Neural cell (in vitro differentiated cells): ENCODE measurements at regions not wholly inside any gene's neighbourhood (a gene's known extent, or its start where the extent isn't known, plus 50 kb on each side); places are given as distances from the start of the nearest gene placed in this dataset.

ENCODE experiments used
- H2AFZ ChIP-seq: fragments of 200-600, 300-800 bp; sonication (generic), shearing (Covaris generic); 2 replicates; pipeline ENCODE4 v1.6.0; 2014; ENCODE audit warnings: low read depth, mild to moderate bottlenecking, antibody characterized with exemption, low read length, moderate library complexity
- H3F3A ChIP-seq: fragments of 200-600 bp; shearing (Covaris generic); 2 replicates; pipeline ENCODE4 v1.6.1; 2016; ENCODE audit warnings: mild to moderate bottlenecking, moderate library complexity, mixed read lengths, antibody characterized with exemption, low read length; ENCODE audit not compliant: insufficient read depth, poor library complexity, severe bottlenecking
- H3K27ac ChIP-seq: fragments of 200-600, 300-800 bp; sonication (generic), shearing (Covaris generic); 2 replicates; pipeline ENCODE4 v1.5.1; 2014; ENCODE audit warnings: mild to moderate bottlenecking, low read length, moderate library complexity
- H3K27me3 ChIP-seq: fragments of 300-800, 200-600 bp; sonication (generic), shearing (Covaris generic); 2 replicates; pipeline ENCODE4 v1.6.0; 2014; ENCODE audit warnings: mild to moderate bottlenecking, low read depth, low read length, moderate library complexity; ENCODE audit not compliant: insufficient read depth
- H3K36me3 ChIP-seq: fragments of 300-800, 200-600 bp; sonication (generic), shearing (Covaris generic); 2 replicates; pipeline ENCODE4 v1.5.1; 2014; ENCODE audit warnings: mild to moderate bottlenecking, antibody characterized with exemption, low read length, moderate library complexity; ENCODE audit not compliant: insufficient read depth
- H3K4me2 ChIP-seq: fragments of 300-800, 200-600 bp; sonication (generic), shearing (Covaris generic); 2 replicates; pipeline ENCODE4 v1.6.0; 2014; ENCODE audit warnings: mild to moderate bottlenecking, low read length
- H3K4me3 ChIP-seq: fragments of 300-800, 200-600 bp; sonication (generic), shearing (Covaris generic); 2 replicates; pipeline ENCODE4 v1.5.1; 2014; ENCODE audit warnings: mild to moderate bottlenecking, low read length, moderate library complexity
- H3K79me2 ChIP-seq: fragments of 200-600 bp; shearing (Covaris generic); replicated peaks from 2 replicates; pipeline ENCODE4 v1.6.0; 2014; ENCODE audit warnings: mild to moderate bottlenecking, low read length, moderate library complexity; ENCODE audit not compliant: insufficient read depth
- H3K9ac ChIP-seq: fragments of 300-800, 200-600 bp; sonication (generic), shearing (Covaris generic); 2 replicates; pipeline ENCODE4 v1.6.1; 2016; ENCODE audit warnings: mild to moderate bottlenecking, low read length, mixed read lengths
- H3K9me2 ChIP-seq: fragments of 200-600 bp; shearing (Covaris generic); 2 replicates; pipeline ENCODE4 v1.6.1; 2016; ENCODE audit warnings: mild to moderate bottlenecking, low read length, mixed read lengths; ENCODE audit not compliant: insufficient read depth
- H3K9me3 ChIP-seq: fragments of 200-600, 300-800 bp; sonication (generic), shearing (Covaris generic); 2 replicates; pipeline ENCODE4 v1.6.1; 2016; ENCODE audit warnings: mild to moderate bottlenecking, mixed run types, low read length, moderate library complexity, mixed read lengths
- H4K20me1 ChIP-seq: fragments of 200-600 bp; shearing (Covaris generic); 2 replicates; pipeline ENCODE4 v1.6.1; 2016; ENCODE audit warnings: mild to moderate bottlenecking, mixed run types; ENCODE audit not compliant: insufficient read depth
- EP300 ChIP-seq: fragments of 450-650 bp; conservative IDR thresholded peaks from 2 replicates; pipeline ENCODE4 v1.6.1; 2014; ENCODE audit warnings: antibody characterized with exemption, mild to moderate bottlenecking, moderate library complexity; ENCODE audit not compliant: poor library complexity, severe bottlenecking
- EZH2 ChIP-seq: fragments of 200-600, 300-800 bp; shearing (Covaris generic), sonication (generic); IDR thresholded peaks from 2 replicates; pipeline ENCODE4 v1.6.1; 2014; ENCODE audit warnings: antibody characterized with exemption, low read length, borderline replicate concordance, mild to moderate bottlenecking; ENCODE audit not compliant: insufficient read depth, poor library complexity, severe bottlenecking
- MXI1 ChIP-seq: fragments of 450-650 bp; conservative IDR thresholded peaks from 2 replicates; pipeline ENCODE4 v1.6.1; 2014; ENCODE audit warnings: antibody characterized with exemption, mild to moderate bottlenecking; ENCODE audit not compliant: poor library complexity, severe bottlenecking
- POLR2AphosphoS5 ChIP-seq: IDR thresholded peaks from 2 replicates; pipeline ENCODE4 v1.6.1; 2012
- RAD21 ChIP-seq: fragments of 450-650 bp; conservative IDR thresholded peaks from 2 replicates; pipeline ENCODE4 v1.6.1; 2014; ENCODE audit warnings: antibody characterized with exemption, mild to moderate bottlenecking, moderate library complexity
- SMC3 ChIP-seq: fragments of 450-650 bp; conservative IDR thresholded peaks from 2 replicates; pipeline ENCODE4 v1.6.1; 2014; ENCODE audit warnings: antibody characterized with exemption, mild to moderate bottlenecking, moderate library complexity; ENCODE audit not compliant: poor library complexity
- TAF1 ChIP-seq: IDR thresholded peaks from 2 replicates; pipeline ENCODE4 v1.6.1; 2012; ENCODE audit warnings: low read depth
- TF ChIP-seq, protein P1 (sequence below): IDR thresholded peaks from 2 replicates; pipeline ENCODE4 v1.6.1; 2012; ENCODE audit warnings: borderline replicate concordance
- TF ChIP-seq, protein P2 (sequence below): fragments of 450-650 bp; IDR thresholded peaks from 2 replicates; pipeline ENCODE4 v1.5.1; 2014; ENCODE audit warnings: antibody characterized with exemption, mild to moderate bottlenecking, moderate library complexity; ENCODE audit not compliant: poor library complexity, severe bottlenecking

GRCh38 chr1:17973694-17974093 is 133.9 kb upstream of the IGSF21 start:
- TF ChIP-seq TAF1 (no peak), EP300 (no peak), RAD21 (no peak), SMC3 (no peak), EZH2 (no peak)
- TF ChIP-seq, protein P1, sequence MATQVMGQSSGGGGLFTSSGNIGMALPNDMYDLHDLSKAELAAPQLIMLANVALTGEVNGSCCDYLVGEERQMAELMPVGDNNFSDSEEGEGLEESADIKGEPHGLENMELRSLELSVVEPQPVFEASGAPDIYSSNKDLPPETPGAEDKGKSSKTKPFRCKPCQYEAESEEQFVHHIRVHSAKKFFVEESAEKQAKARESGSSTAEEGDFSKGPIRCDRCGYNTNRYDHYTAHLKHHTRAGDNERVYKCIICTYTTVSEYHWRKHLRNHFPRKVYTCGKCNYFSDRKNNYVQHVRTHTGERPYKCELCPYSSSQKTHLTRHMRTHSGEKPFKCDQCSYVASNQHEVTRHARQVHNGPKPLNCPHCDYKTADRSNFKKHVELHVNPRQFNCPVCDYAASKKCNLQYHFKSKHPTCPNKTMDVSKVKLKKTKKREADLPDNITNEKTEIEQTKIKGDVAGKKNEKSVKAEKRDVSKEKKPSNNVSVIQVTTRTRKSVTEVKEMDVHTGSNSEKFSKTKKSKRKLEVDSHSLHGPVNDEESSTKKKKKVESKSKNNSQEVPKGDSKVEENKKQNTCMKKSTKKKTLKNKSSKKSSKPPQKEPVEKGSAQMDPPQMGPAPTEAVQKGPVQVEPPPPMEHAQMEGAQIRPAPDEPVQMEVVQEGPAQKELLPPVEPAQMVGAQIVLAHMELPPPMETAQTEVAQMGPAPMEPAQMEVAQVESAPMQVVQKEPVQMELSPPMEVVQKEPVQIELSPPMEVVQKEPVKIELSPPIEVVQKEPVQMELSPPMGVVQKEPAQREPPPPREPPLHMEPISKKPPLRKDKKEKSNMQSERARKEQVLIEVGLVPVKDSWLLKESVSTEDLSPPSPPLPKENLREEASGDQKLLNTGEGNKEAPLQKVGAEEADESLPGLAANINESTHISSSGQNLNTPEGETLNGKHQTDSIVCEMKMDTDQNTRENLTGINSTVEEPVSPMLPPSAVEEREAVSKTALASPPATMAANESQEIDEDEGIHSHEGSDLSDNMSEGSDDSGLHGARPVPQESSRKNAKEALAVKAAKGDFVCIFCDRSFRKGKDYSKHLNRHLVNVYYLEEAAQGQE: no peak

DNA sequence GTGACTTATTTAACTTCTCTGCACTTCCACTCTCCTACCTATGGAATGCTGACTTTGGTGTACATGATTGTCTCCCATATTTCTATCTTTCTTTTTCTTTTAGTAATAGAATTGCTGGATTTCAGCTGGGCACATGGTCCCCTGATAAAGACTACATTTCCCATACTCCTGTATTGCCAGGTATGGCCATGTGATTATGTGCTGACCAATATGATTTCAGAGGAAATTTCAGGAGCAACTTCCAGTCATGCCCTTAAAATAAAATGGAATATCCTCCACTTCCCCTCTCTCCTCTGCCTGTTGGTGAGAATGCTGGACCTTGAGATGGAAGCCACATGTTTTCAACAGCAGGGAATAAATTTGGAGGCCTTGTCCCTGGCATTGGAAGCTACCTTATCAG is 130.7 kb upstream of the IGSF21 start:
- no peaks in the 10 kb centered on the region for H3K9me2 ChIP-seq
- H3K4me2 ChIP-seq: no peak overlapping the region
- no peak for TF ChIP-seq MXI1
- no peak for TF ChIP-seq EP300
- TF ChIP-seq POLR2AphosphoS5: no peak
- TF ChIP-seq EZH2: no peak
- TF ChIP-seq, protein P2, sequence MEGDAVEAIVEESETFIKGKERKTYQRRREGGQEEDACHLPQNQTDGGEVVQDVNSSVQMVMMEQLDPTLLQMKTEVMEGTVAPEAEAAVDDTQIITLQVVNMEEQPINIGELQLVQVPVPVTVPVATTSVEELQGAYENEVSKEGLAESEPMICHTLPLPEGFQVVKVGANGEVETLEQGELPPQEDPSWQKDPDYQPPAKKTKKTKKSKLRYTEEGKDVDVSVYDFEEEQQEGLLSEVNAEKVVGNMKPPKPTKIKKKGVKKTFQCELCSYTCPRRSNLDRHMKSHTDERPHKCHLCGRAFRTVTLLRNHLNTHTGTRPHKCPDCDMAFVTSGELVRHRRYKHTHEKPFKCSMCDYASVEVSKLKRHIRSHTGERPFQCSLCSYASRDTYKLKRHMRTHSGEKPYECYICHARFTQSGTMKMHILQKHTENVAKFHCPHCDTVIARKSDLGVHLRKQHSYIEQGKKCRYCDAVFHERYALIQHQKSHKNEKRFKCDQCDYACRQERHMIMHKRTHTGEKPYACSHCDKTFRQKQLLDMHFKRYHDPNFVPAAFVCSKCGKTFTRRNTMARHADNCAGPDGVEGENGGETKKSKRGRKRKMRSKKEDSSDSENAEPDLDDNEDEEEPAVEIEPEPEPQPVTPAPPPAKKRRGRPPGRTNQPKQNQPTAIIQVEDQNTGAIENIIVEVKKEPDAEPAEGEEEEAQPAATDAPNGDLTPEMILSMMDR: no peak
- TF ChIP-seq RAD21: no peak
- TF ChIP-seq TAF1: no peak
- TF ChIP-seq, protein P1: no peak
- no peak for TF ChIP-seq SMC3
- no peaks in the 10 kb centered on the region for H3K36me3 ChIP-seq
- no peaks in the 10 kb centered on the region for H3K27me3 ChIP-seq
- no peaks in the 10 kb centered on the region for H3K79me2 ChIP-seq
- H3K9me3 ChIP-seq: no peaks in the 10 kb centered on the region
- no peak overlapping the region for H2AFZ ChIP-seq
- no peaks in the 10 kb centered on the region for H3F3A ChIP-seq
- no peaks in the 10 kb centered on the region for H4K20me1 ChIP-seq
- H3K4me3 ChIP-seq: no peak overlapping the region
- no peak overlapping the region for H3K9ac ChIP-seq
- H3K27ac ChIP-seq: no peak overlapping the region

More at GRCh38 chr1:17973694-17974093, 133.9 kb upstream of the IGSF21 start:
- no peak overlapping the region for H3K9ac ChIP-seq
- H3K4me2 ChIP-seq: no peak overlapping the region
- H3K27me3 ChIP-seq: no peaks in the 10 kb centered on the region
- no peaks in the 10 kb centered on the region for H3K36me3 ChIP-seq
- no peaks in the 10 kb centered on the region for H3K9me2 ChIP-seq
- H3K79me2 ChIP-seq: no peaks in the 10 kb centered on the region
- no peak overlapping the region for H3K27ac ChIP-seq
- H3K4me3 ChIP-seq: no peak overlapping the region
- no peaks in the 10 kb centered on the region for H3F3A ChIP-seq
- no peak overlapping the region for H2AFZ ChIP-seq
- no peaks in the 10 kb centered on the region for H3K9me3 ChIP-seq
- H4K20me1 ChIP-seq: no peaks in the 10 kb centered on the region
